GM21515 (cell line): ENCODE measurements at regions not wholly inside any gene's neighbourhood (a gene's known extent, or its start where the extent isn't known, plus 50 kb on each side); places are given as distances from the start of the nearest gene placed in this dataset.
"Not testable (repeated sequence)": the region's sequence is repeated elsewhere in the genome, so short reads cannot be mapped to it uniquely, and the experiment has no call there.

Experiments used
- ATAC-seq: cut with Tn5 transposase; IDR thresholded peaks from one replicate; pipeline ENCODE4 v1.9.1; 2021; ENCODE audit not compliant: unreplicated experiment

GRCh38 chr21:10426812-10427211, 94.6 kb upstream of the TPTE start:
- ATAC-seq: not testable (repeated sequence)

GRCh38 chr21:10427277-10427676, 94.1 kb upstream of the TPTE start:
- not testable (repeated sequence) for ATAC-seq

- not testable (repeated sequence) for ATAC-seq
Observed at GRCh38 chr21:10428981-10429534, 92.3 kb upstream of the TPTE start.

- no peak for ATAC-seq
Observed at GRCh38 chr21:10430005-10430404, 91.4 kb upstream of the TPTE start.

GRCh38 chr21:10431995-10432394, 89.4 kb upstream of the TPTE start:
- ATAC-seq: not testable (repeated sequence)

GRCh38 chr21:10432456-10432855, 88.9 kb upstream of the TPTE start:
- not testable (repeated sequence) for ATAC-seq

GRCh38 chr21:10437977-10438376, 83.4 kb upstream of the TPTE start:
- not testable (repeated sequence) for ATAC-seq

GRCh38 chr21:10440639-10441038, 80.7 kb upstream of the TPTE start:
- not testable (repeated sequence) for ATAC-seq

GRCh38 chr21:10442018-10442417, 79.4 kb upstream of the TPTE start:
- ATAC-seq: not testable (repeated sequence)

- not testable (repeated sequence) for ATAC-seq
Observed at GRCh38 chr21:10445685-10446084, 75.7 kb upstream of the TPTE start.

GRCh38 chr21:10449451-10449850, 71.9 kb upstream of the TPTE start:
- not testable (repeated sequence) for ATAC-seq

- not testable (repeated sequence) for ATAC-seq
Observed at GRCh38 chr21:10451274-10451673, 70.1 kb upstream of the TPTE start.

GRCh38 chr21:10457765-10458164, 63.6 kb upstream of the TPTE start:
- ATAC-seq: not testable (repeated sequence)

- ATAC-seq: not testable (repeated sequence)
Observed at GRCh38 chr21:10460957-10461356, 60.4 kb upstream of the TPTE start.

GRCh38 chr21:10461445-10461844, 59.9 kb upstream of the TPTE start:
- not testable (repeated sequence) for ATAC-seq

- no peak for ATAC-seq
Observed at GRCh38 chr21:10463156-10463555, 58.2 kb upstream of the TPTE start.

- ATAC-seq: no peak
Observed at GRCh38 chr21:10464975-10465374, 56.4 kb upstream of the TPTE start.

GRCh38 chr21:10465524-10466110, 55.8 kb upstream of the TPTE start:
- not testable (repeated sequence) for ATAC-seq

GRCh38 chr21:10466200-10466599, 55.2 kb upstream of the TPTE start:
- ATAC-seq: no peak
